Activated CD4-positive, CD25-positive, alpha-beta regulatory T cell treated with anti-CD3 and anti-CD28 coated beads, Interleukin-2, amount 50 U/mL, for 16 hours (primary cell): ENCODE measurements at regions not wholly inside any gene's neighbourhood (a gene's known extent, or its start where the extent isn't known, plus 50 kb on each side); places are given as distances from the start of the nearest gene placed in this dataset.

Experiments used
- DNase-seq: peaks from one replicate; pipeline ENCODE4 v3.0.0-alpha.2; 2020; ENCODE audit warnings: low read depth, low spot score

DNA sequence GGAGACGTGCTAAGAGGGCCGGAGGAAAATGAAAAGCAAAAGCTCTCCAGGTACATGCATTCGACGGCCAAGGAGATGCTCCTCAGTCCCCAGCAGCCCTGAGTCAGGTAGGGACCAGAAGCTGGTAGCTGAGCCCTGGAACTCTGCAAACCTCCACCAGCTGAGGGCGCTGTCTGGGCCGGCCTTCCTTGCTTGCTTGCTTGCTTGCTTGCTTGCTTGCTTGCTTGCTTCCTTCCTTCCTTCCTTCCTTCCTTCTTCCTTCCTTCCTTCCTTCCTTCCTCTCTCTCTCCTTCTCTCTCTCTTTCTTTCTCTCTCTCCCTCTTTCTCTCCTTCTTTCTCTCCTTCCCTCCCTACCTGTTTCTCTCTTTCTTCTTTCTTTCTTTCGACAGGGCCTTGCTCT, 94.6 kb upstream of the RASGRF1 start:
- no peak for DNase-seq

DNA sequence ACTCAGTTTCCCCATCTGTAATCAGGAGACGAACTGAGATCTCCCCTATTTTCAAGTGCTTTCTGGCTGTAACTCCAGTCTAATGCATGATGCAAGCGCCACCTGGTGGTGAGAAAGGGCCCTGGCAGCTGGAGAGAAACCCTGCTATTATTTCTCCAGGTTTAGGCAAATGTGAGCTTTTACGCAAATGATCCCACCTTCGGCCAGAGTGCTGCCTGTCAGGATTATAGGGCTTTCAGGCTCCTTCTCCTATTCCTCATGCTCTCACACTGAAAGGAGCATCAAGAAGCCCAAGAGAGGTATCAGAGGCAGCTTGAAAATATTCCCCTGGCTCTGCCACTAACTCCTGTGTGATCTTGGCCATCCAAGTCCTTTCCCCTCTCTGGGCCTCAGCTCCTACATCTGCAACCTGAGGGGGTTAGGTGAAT, 93.9 kb upstream of the RASGRF1 start:
- DNase-seq = peak; percentile 44

DNA sequence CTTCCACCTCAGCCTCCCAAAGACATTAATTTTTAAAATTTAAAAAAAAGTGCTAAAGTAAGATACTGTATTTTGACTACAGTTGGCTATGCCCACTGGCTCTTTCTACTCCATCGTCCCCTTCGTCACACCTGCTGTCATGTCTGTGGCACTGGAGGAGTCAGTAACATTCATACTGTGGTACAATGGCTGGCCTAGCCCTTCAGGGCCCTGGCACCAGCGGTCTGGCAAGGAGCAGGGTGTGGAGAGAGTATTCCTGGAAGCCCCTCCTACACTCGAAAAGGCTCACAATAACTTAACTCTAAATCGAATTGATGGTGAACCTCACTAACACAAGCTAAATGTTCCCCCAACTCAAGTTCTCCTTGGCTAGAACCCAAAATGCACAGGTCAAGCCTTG, 89.7 kb upstream of the RASGRF1 start:
- no peak for DNase-seq

DNA sequence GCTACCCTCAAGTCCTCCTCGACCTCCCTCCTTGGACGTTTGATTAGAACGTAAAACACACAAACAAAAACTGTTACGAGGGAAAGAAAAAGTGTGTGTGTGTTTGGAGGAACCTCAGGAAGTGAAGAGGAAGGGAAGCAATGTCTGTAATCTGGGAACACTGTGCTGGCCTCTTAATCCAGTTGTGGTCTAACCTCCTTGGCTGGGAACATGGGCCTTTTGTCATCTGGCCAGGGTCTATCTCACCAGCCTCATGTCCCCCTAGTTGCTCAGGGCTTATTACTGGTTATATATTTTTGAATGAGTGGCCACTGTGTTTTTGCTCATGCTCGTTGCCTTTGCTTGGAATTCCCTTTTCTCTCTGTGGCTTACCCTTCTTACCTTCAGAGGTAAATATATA, 89.0 kb upstream of the RASGRF1 start:
- no peak for DNase-seq

DNA sequence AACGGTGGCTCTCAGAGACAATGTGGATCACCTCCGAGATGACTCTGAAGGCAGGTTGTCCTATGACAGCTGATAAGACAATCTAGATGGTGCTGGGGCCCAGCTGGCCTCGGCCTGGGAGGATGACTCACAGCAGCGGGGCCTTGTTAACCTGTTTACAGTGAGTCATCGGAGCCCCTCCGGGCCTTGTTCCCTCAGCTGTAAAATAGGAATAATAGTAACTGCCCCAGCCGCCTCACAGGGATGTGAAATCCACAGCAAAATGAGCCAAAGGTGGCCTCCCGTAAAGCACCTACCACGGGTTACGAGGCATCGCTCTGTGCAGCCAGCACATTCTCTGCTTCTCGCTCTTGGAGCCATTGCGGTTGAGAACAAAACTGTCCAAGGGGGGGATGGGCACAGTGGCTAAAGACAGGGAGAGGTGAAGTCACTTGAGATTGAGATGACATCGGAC, 88.6 kb upstream of the RASGRF1 start:
- no peak for DNase-seq

DNA sequence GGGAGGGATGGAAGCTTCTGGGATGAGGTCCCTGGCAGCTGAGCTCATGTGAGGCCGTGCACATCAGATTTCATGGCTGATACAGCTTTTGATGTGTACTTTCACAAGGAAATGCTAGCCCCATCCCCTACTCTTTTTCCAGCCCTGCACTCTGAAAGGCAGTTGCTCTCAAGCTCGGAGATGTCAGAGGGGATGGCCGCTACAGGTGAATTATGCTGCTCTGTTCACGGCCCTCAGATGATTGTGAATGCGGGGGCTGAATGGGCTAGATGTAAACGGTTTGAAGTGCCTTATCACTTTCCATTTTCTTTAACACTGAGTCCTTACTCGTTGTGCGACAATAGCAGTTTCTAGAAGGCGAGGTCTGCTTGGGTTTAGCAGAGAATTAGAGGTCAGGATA, 88.0 kb upstream of the RASGRF1 start:
- DNase-seq = no peak

DNA sequence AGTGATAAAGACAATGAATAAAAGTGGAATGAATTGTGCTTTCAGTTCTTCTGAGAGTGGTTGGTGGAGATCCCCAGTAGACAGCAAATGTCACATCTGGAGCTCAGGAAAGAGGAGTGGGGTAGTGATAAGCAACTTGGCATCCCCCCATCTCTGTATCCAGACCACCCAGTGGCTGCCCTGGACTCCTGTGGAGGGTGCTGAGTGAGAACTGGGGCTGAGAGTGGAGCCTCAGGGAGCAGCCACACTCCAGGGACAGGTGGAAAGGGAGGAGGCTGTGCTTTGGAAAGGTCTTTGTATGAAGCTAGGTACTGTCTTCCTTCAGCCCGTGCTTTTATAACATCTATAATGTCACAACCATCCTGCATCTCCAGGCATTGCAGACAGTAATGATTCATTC, 85.6 kb upstream of the RASGRF1 start:
- no peak for DNase-seq

DNA sequence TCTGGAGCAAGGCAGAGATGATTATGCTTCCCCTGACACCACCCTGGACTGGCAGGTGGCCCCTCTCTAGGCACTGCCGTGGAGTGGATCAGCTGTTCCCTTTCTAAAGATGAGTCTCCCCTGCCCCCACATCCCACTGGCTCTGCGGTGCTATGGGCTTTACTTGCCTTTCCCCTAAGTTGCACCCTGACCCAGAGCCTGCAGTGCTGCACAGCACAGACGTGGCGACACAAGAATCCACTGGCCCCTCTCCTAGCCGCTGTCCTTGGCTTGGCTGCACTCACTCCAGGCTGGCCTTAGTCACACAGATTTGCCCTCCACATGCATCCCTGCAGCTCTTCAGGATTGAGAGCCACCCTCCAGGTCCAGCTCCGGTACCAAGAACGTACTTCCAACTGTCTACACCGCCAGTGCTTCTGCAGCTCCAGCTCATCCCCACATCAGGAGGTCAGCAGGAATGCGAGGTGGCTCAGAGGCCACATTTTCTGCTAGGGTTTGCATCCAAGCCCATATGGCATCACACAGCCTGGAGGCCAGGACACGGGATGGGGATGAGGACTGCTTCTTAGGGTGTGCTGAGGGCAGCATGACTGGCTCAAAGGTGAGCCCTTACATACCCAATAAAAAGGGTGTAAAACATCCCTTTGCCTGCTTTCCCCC, 82.4 kb upstream of the RASGRF1 start:
- DNase-seq = no peak

DNA sequence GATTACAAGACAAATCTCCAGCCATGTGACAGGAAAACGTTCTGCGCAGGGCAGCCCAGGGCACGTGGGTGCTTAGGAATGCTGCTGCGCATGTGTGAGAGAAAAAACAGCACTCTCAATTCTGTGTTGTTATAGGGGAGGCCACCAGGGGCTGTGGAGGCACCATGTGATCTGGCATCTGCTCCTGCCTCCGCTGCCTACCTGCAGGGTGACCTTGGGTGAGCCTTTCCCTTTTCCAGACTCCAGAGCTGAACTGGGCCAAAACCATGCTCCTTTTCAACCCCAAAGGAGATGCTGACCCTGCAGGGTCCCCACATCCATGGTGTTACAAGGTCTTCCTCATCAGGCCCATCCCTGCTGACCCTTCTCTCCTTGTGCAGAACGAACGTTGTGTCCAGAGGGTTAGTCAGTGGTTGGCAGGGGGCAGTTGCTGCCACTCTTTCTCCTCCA, 81.5 kb upstream of the RASGRF1 start:
- DNase-seq = no peak

DNA sequence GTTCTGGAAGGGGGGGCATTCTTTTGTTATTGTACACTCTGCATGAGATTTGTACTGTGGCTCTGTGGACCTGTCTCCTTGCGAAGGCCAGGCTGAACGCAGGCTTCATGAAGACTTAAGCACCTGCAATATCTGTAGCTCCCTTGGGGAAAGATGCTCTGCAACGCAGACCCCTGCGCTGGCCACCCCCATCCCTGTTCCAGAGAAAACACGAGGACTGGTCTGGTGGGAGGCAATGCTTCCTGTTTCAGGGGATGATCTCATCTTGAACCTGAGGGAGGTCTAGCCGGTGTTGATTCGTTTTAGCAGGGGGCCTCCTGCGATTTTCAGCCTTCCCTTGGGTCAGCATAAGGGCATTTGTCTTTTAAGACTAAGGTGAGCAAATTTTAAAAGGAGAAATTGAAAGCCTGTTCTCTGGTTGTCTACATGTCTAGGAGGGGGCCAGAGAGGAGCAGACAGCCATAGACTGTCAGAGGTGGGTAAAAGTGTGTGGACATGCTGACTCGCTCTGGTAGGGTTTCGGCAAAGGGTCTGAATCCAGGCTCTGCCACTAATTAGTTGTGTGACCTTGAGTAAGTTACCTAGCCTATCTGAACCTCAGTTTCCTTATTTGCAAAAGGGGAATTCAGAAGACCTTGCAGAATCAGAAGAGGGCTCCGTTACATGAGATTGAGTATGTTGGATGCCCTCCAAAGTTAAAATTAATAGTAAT, 80.9 kb upstream of the RASGRF1 start:
- DNase-seq = no peak

DNA sequence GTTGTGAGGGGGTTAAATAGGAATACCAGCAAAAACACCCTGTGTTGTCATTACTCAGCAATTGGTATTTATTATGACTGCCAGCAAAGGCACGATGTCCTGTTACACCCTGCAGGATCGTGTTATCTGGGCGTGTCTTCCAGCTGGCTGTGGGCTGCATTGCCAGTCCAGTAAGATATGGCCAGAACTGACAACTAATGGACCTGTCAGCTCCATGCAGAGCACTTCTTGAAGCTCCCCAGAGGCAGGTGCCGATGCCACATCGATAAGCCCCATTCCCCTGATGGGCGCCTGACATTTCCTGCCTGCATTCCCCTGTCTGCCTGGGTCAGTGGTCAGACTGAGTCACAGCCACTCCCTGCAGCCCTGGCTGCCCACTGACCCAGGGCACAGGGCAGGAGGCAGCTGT, 79.7 kb upstream of the RASGRF1 start:
- DNase-seq = no peak

DNA sequence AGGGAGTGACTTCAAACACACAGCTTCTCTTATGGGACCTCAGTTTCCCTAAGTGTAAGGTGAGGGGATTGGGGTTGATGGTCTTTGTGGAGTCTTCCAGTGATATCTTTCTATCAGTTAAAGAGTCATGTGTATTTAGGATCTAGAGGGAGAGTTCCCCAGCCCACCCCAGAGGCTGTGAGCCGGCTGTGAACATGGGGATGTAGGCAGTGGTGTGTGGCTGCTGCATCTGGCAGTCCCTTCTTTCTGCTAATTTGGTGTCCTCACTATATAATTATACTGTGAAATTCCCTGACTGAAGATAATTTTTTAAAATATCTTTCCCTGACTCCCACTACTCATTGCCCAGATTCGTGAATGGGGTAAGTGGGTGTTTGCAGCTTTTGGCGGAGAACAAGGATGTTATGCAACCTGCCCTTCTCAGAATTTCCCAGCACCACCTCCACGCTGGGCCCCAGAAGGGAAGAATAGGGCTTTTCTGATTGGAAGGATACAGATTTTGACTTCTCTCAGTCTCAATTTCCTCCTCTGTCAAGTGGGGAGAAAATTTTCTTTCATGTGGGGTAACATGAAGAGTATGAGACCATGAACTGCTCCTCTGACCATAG, 79.0 kb upstream of the RASGRF1 start:
- no peak for DNase-seq

DNA sequence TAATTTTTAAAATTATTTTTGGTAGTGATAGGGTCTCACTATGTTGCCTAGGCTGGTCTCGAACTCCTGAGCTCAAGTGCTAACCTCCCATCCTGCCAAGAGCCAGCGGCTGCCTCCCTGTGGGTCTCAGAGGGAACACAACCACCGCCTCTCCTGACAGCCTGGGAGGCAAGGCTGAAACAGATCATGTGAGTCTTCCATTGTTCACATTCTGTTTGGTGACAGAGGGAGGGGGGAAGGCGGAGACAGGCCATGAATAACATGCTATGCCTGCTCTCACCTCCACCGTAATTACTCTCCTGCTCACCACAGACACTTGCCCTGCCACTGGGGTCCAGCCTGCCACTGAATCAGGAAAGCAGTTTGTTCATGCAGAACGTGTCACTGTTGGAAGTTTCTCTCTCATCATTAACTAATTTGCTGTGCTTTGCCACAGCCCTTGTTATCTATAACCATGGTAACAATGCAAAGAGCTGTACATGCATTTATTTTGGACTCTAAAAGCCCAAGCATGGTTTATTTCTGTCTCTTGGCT, 78.4 kb upstream of the RASGRF1 start:
- no peak for DNase-seq

DNA sequence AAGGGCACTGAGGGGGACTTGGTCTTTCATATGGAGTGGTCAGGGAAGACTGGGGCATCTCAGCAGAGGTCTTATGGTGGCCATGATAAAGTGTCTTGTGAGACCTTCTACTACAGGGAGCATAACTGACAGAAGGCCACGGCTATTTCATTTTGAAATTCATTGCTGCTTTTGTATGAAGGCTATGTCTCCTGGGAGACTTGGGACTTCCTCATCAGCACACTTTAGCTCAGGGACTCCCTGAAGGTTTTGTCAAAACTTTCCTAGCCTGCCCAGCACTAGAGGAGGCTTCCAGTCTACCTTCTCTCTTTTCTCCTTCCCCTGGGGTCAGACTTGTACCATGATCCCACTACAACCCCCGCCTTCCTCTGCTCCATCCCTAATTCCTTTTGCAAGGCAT, 77.2 kb upstream of the RASGRF1 start:
- no peak for DNase-seq

DNA sequence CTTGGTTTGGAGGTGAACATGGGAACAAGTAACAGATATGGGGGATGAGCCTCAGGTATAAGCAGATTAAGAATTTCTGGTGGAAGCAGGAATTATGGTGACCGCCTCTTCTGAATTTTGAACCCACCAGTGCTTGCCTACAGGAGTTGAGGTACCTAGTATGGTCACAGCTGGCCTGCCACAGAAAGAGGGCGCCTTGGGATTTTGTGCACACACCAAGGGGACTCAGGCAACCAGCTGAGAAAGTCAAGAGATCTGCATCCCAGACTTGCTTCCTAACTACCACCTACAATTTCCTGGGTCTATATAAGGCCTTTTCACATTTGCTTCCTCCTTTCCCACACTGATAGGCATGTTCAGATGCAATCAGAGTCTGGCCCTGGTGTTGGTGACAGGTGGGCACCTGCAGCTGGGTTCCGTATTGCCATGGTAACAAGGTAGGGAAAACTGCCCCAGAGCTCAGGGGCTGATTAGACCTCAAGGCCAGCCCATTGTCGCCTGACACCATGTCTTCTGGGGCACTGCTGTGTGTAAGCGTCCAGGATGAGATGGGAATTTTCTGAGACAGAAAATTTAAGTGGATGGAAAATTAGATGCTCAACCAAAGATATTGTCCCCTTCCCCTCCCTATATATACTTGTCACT, 75.9 kb upstream of the RASGRF1 start:
- DNase-seq = no peak

DNA sequence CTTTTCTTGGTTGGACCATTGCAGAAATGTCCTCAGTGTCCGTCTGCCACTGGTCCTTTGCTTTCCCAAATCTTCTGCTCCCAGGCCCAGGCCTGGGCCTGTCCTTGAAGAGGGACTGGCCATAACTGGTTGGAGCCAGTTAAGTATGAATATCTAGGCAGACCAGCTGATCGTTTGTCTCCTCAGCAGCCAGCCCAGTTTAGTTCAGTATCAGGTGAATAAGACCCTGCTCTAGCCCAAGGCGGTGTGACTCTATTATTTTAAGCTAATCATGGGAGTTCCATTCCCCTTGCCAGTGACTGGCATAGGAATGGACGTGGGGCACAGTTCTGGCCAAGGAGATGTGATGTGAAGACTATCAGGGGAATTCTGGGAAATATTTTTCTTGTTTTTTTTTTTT, 73.9 kb upstream of the RASGRF1 start:
- no peak for DNase-seq

DNA sequence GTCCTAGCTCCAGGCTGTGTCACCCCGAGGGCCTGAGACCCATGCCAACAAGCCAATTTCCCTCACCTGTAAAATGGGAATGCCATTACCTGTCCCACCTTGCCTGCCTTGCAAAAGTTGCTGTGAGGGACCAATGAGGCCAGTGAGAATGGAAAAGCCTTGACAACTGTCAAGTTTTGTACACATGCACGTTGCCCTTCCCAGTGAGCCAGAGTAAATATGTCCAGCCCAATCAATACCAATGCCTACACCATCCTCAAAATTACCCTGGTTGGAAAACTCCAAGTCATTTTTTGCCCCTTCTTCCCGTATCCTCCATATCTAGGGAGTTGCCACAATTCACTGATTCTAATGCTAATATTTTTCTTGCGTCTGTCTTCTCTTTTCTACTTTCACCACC, 73.5 kb upstream of the RASGRF1 start:
- no peak for DNase-seq

DNA sequence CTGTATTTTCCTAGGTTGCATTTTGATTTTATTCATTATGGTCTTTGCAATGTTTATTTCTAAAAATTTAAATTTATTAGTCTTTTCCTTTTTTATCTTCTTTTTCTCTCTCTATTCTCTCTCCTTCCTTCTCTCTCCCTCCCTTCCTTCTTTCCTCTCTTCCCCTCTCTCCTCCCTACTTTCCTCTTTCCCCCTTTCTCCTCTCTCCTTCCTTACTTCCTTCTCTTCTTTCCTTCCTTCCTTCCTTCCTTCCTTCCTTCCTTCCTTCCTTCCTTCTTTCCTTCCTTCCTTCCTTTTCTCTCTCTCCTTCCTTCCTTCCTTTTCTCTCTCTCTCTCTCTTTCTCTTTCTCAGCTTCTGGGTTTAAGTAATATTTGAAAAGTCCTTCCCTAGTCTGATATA, 72.8 kb upstream of the RASGRF1 start:
- DNase-seq = no peak

DNA sequence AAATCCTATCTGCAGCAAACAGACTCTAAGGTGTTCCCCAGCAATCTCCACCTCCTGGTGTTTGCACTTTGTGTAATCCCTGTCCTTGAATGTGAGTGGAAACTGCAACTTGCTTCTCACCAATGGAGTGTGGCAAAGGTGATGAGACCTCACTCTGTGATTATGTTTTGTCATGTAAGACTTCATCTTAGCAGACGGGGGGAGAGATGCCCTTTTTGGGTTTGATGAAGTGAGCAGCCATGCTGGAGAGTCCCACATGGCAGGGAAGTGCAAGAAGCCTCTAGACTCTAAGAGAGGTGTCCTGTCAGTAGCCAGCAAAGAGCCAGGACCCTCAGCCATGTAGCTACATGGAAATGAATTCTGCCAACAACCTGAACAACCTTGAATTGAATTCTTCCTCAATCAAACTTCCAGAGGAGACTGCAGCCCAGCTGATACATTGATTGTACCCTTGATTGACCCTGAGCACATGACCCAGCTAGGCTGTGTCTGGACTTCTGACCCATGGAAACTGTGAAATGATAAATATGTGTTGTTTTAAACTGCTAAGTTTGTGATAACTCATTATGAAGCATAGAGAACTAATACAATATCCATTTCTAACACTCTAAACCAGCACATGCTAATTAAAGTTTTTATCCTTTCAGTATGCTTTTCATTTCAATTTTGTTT, 71.4 kb upstream of the RASGRF1 start:
- no peak for DNase-seq

DNA sequence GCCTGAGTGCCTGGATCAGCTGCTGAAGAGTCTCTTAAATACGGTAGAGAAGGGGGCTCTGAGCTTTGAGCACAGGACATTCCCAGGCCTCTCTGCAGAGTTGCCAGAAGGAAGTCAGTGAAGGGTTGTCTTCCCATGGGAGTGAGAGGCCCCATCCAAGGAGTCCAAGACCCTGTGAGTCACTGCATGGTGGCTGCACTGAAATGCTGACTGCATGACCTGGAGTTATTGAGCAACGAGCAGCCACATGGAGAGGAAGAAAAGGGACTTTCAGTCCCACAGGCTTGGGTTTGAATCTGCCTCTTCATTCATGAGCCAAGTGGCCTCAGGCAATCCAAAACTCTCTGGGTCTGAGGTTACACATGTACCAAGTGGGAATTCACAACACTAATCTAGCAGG, 69.6 kb upstream of the RASGRF1 start:
- DNase-seq = no peak
